A549 (cell line): ENCODE measurements at regions not wholly inside any gene's neighbourhood (a gene's known extent, or its start where the extent isn't known, plus 50 kb on each side); places are given as distances from the start of the nearest gene placed in this dataset.

Experiments
- ATAC-seq, 2 experiments: fragments of 200-7000 bp in 1 of 2; fragments of >200 bp in 1 of 2; cut with Nextera tagmentation in 1 of 2; cut with Tn5 transposase in 1 of 2; 3 replicates each; pipeline versions ENCODE4 v1.8.0 to v1.9.1; 2018 to 2020; ENCODE audit warnings: mild to moderate bottlenecking in 1 of 2, moderate library complexity in 1 of 2
- CTCF ChIA-PET: fragments of 300-600 bp; sonication (Branson Sonifier 250); formaldehyde crosslinking; extraction: SDS; loops from one replicate; lab custom pipeline; 2021; ENCODE audit warnings: antibody characterized with exemption, inconsistent platforms; lab: Yijun Ruan, JAX
- POLR2A ChIA-PET: fragments of 350-600 bp; formaldehyde crosslinking; extraction: SDS; loops from one replicate; lab custom pipeline; 2021; ENCODE audit warnings: antibody characterized with exemption, inconsistent platforms; lab: Yijun Ruan, JAX
- DNase-seq, 2 experiments: peaks; one replicate each; pipeline versions ENCODE4 v3.0.0 to v3.0.0-alpha.2; 2011 to 2016; ENCODE audit warnings: low read depth in 1 of 2, low spot score in 1 of 2
- FAIRE-seq: peaks from 2 replicates; lab custom pipeline; 2011; peaks lifted over from hg19 to GRCh38; lab: Jason Lieb, UNC
- H3K27ac ChIP-seq, 2 experiments: fragments of >200 bp; sonication (Bioruptor Twin); formaldehyde crosslinking; 3 replicates each; pipeline ENCODE4 v1.5.1; 2016 to 2017
- H3K4me1 ChIP-seq: fragments of >200 bp; sonication (Bioruptor Twin); formaldehyde crosslinking; 3 replicates; pipeline ENCODE4 v1.6.1; 2016
- H3K4me2 ChIP-seq: fragments of >200 bp; sonication (Bioruptor Twin); formaldehyde crosslinking; 3 replicates; pipeline ENCODE4 v1.6.1; 2016
- H3K4me3 ChIP-seq: fragments of >200 bp; sonication (Bioruptor Twin); formaldehyde crosslinking; 3 replicates; pipeline ENCODE4 v1.5.1; 2016
- H3K9me3 ChIP-seq: fragments of >200 bp; sonication (Bioruptor Twin); formaldehyde crosslinking; 3 replicates; pipeline ENCODE4 v1.6.1; 2016
- BHLHE40 ChIP-seq: IDR thresholded peaks from 2 replicates; pipeline ENCODE4 v1.6.1; 2012; ENCODE audit warnings: low read depth, low read length, inconsistent platforms
- CBX2 ChIP-seq: fragments of 200-600 bp; sonication (generic); IDR thresholded peaks from 2 replicates; pipeline ENCODE4 v1.6.1; 2016; ENCODE audit warnings: low read depth, mild to moderate bottlenecking, borderline replicate concordance
- EP300 ChIP-seq, 2 experiments: fragments of >200 bp; sonication (Bioruptor Twin); formaldehyde crosslinking; IDR thresholded peaks; 2 replicates in 1 of 2; 3 replicates in 1 of 2; pipeline ENCODE4 v1.6.1; 2016 to 2017
- FOSB ChIP-seq: fragments of 250-450 bp; sonication (Bioruptor Pico); IDR thresholded peaks from 2 replicates; pipeline ENCODE4 v1.5.0; 2020; ENCODE audit warnings: mild to moderate bottlenecking, moderate library complexity
- FOSL2 ChIP-seq, 2 experiments: fragments of 450-650 bp in 1 of 2; fragments of >200 bp in 1 of 2; sonication (Bioruptor Twin) in 1 of 2; formaldehyde crosslinking; IDR thresholded peaks; 2 replicates each; pipeline versions ENCODE4 v1.5.0 to v1.6.1; 2016 to 2020; ENCODE audit warnings: mild to moderate bottlenecking in 1 of 2, moderate library complexity in 1 of 2
- FOXS1 ChIP-seq: fragments of 250-450 bp; sonication (Bioruptor Pico); IDR thresholded peaks from 2 replicates; pipeline ENCODE4 v1.5.0; 2020; ENCODE audit warnings: mild to moderate bottlenecking, moderate library complexity
- HOXB13 ChIP-seq: fragments of 250-450 bp; sonication (Bioruptor Pico); IDR thresholded peaks from 2 replicates; pipeline ENCODE4 v1.5.0; 2020; ENCODE audit warnings: low read depth, mild to moderate bottlenecking, moderate library complexity
- HOXB5 ChIP-seq: fragments of 250-450 bp; sonication (Bioruptor Pico); IDR thresholded peaks from 2 replicates; pipeline ENCODE4 v1.5.0; 2020; ENCODE audit warnings: mild to moderate bottlenecking, moderate library complexity
- JUN ChIP-seq, 2 experiments: fragments of >200 bp; sonication (Bioruptor Twin); formaldehyde crosslinking; IDR thresholded peaks; 2 replicates in 1 of 2; 3 replicates in 1 of 2; pipeline ENCODE4 v1.6.1; 2016 to 2017
- JUNB ChIP-seq: fragments of >200 bp; sonication (Bioruptor Twin); formaldehyde crosslinking; IDR thresholded peaks from 2 replicates; pipeline ENCODE4 v1.6.1; 2016
- KDM5A ChIP-seq: fragments of 200-600 bp; sonication (generic); IDR thresholded peaks from 2 replicates; pipeline ENCODE4 v1.6.1; 2016; ENCODE audit warnings: antibody characterized with exemption, mild to moderate bottlenecking
- NPAS2 ChIP-seq: fragments of 250-450 bp; sonication (Bioruptor Pico); IDR thresholded peaks from 2 replicates; pipeline ENCODE4 v1.8.0; 2022; ENCODE audit warnings: mild to moderate bottlenecking, moderate library complexity, borderline replicate concordance
- PHF8 ChIP-seq: fragments of 200-600 bp; sonication (generic); IDR thresholded peaks from 2 replicates; pipeline ENCODE4 v1.6.1; 2016; ENCODE audit warnings: low read depth, mild to moderate bottlenecking, antibody characterized with exemption, moderate library complexity, borderline replicate concordance
- POLR2AphosphoS2 ChIP-seq: conservative IDR thresholded peaks from 2 replicates; pipeline ENCODE4 v1.6.1; 2012; ENCODE audit warnings: low read length, improper control_type of control experiment, inconsistent platforms
- RAD21 ChIP-seq, 2 experiments: fragments of >200 bp in 1 of 2; sonication (Bioruptor Twin) in 1 of 2; formaldehyde crosslinking in 1 of 2; IDR thresholded peaks in 1 of 2; conservative IDR thresholded peaks in 1 of 2; 2 replicates in 1 of 2; 3 replicates in 1 of 2; pipeline ENCODE4 v1.6.1; 2012 to 2018; ENCODE audit warnings: inconsistent platforms in 1 of 2
- RARB ChIP-seq: fragments of 250-450 bp; sonication (Bioruptor Pico); IDR thresholded peaks from 2 replicates; pipeline ENCODE4 v1.8.0; 2021; ENCODE audit warnings: mild to moderate bottlenecking, moderate library complexity
- RCOR1 ChIP-seq: fragments of 150-350 bp; IDR thresholded peaks from 2 replicates; pipeline ENCODE4 v1.6.1; 2014; ENCODE audit warnings: antibody characterized with exemption, low read length, low read depth
- RNF2 ChIP-seq: fragments of 200-600 bp; sonication (generic); IDR thresholded peaks from 2 replicates; pipeline ENCODE4 v1.6.1; 2016; ENCODE audit warnings: low read depth, mild to moderate bottlenecking, antibody characterized with exemption, moderate library complexity, borderline replicate concordance
- SMC3 ChIP-seq: fragments of >200 bp; sonication (Bioruptor Twin); formaldehyde crosslinking; IDR thresholded peaks from 3 replicates; pipeline ENCODE4 v1.6.1; 2018; ENCODE audit warnings: inconsistent platforms
- SREBF2 ChIP-seq: fragments of 450-650 bp; IDR thresholded peaks from 2 replicates; pipeline ENCODE4 v1.6.1; 2014; ENCODE audit warnings: mild to moderate bottlenecking, moderate library complexity
- ZFP36 ChIP-seq: fragments of 450-650 bp; IDR thresholded peaks from 2 replicates; pipeline ENCODE4 v1.6.1; 2014; ENCODE audit warnings: borderline replicate concordance; ENCODE audit not compliant: partially characterized antibody
- ZNF302 ChIP-seq: fragments of 250-450 bp; sonication (Bioruptor Pico); IDR thresholded peaks from 2 replicates; pipeline ENCODE4 v1.9.0; 2021; ENCODE audit warnings: inconsistent platforms, mild to moderate bottlenecking, moderate library complexity
- WGBS: methylation state at CpG from one replicate; pipeline ENCODE4 v1.1.6; 2017; ENCODE audit errors: missing lambda C conversion rate; 5-methylcytosine and 5-hydroxymethylcytosine counted together
- TF ChIP-seq, protein P1 (sequence below): fragments of >200 bp; sonication (Bioruptor Twin); formaldehyde crosslinking; IDR thresholded peaks from 3 replicates; pipeline ENCODE4 v1.5.1; 2016
- TF ChIP-seq, protein P2 (sequence below): fragments of 150-350 bp; IDR thresholded peaks from 2 replicates; pipeline ENCODE4 v1.6.1; 2014; ENCODE audit warnings: low read depth, mild to moderate bottlenecking, low read length
- TF ChIP-seq, protein P3 (sequence below): fragments of 250-450 bp; sonication (Bioruptor Pico); IDR thresholded peaks from 2 replicates; pipeline ENCODE4 v1.5.0; 2021; ENCODE audit warnings: mild to moderate bottlenecking, moderate library complexity, borderline replicate concordance
- TF ChIP-seq, protein P4 (sequence below): fragments of 450-650 bp; IDR thresholded peaks from 2 replicates; pipeline ENCODE4 v1.6.1; 2014; ENCODE audit warnings: antibody characterized with exemption

DNA sequence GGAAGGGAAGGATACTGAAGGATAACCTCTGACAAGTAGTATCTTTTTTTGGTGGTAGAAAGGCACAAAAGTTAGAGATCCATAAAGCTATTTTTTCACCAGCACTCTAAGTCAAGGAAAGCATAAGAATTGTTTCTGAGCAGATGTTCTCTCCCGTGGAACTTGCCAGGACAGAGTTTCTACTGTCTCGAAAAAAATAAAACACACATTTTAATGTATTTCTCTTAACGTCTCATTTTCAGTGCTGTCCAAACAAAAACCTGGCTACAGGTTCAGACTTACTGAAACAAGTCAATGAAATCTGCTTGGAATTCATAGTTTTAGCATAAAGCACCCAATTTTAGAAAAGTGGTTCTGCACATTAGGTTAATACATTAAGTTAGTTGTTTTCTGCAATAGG lies 338.3 kb downstream of the LTN1 start:
- H3K27ac ChIP-seq: no peak overlapping the region
- ATAC-seq: no peak
- no peaks in the 10 kb centered on the region for H3K9me3 ChIP-seq
- CTCF ChIA-PET: no interaction called here
- H3K4me3 ChIP-seq: no peak overlapping the region
- no peaks in the 10 kb centered on the region for H3K4me1 ChIP-seq
- DNase-seq: no peak
- 19% methylated on average over 3 of the region's 3 CpGs for WGBS
- no peak overlapping the region for H3K4me2 ChIP-seq
- FAIRE-seq: no peak
- POLR2A ChIA-PET: no interaction called here
- TF ChIP-seq HOXB13 (CRISPR knock-in tag) (no peak), RARB (CRISPR knock-in tag) (no peak), BHLHE40 (no peak), JUNB (no peak), CBX2 (no peak), RCOR1 (no peak), RNF2 (no peak), FOSL2 (IDR thresholded peaks at IDR 0.05) (no peak), FOSL2 (CRISPR knock-in tag; IDR thresholded peaks at IDR 0.05) (no peak), SREBF2 (no peak)
- TF ChIP-seq, all 56 proteins: peak for 0

DNA sequence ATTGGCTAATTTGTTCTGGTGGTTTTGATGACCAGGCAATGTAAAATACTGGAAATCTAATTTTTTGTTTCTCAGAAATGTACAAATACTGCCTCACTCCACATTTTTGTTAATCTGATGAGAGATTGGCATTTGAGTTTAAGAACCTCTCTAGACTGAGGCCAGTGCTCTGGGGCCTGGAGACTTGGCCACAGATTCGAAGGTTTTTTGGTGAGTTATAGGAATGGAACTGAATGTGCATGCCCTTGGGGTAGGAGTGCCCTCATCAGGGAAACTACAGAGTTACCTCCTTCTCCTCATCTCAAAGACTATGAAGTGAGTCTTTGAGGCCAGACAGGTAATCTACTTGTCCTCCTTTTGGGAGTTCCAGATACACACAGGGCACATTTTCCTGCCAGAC lies 347.9 kb downstream of the LTN1 start:
- WGBS: 17% methylated on average over 1 of the region's 1 CpG
- no peaks in the 10 kb centered on the region for H3K9me3 ChIP-seq
- no peak for FAIRE-seq
- POLR2A ChIA-PET: no interaction called here
- CTCF ChIA-PET: interaction anchor here (0.7 to 1.3 kb wide), 2 partner anchors 100 to 128 kb away, joined by 3 read pairs; no protein-coding TSS in a partner anchor
- H3K4me3 ChIP-seq: no peak overlapping the region
- no peaks in the 10 kb centered on the region for H3K4me1 ChIP-seq
- no peak for DNase-seq
- TF ChIP-seq EP300 (IDR thresholded peaks at IDR 0.05): no peak
- TF ChIP-seq JUN (IDR thresholded peaks at IDR 0.05): no peak
- no peak for TF ChIP-seq ZFP36
- TF ChIP-seq, protein P1, sequence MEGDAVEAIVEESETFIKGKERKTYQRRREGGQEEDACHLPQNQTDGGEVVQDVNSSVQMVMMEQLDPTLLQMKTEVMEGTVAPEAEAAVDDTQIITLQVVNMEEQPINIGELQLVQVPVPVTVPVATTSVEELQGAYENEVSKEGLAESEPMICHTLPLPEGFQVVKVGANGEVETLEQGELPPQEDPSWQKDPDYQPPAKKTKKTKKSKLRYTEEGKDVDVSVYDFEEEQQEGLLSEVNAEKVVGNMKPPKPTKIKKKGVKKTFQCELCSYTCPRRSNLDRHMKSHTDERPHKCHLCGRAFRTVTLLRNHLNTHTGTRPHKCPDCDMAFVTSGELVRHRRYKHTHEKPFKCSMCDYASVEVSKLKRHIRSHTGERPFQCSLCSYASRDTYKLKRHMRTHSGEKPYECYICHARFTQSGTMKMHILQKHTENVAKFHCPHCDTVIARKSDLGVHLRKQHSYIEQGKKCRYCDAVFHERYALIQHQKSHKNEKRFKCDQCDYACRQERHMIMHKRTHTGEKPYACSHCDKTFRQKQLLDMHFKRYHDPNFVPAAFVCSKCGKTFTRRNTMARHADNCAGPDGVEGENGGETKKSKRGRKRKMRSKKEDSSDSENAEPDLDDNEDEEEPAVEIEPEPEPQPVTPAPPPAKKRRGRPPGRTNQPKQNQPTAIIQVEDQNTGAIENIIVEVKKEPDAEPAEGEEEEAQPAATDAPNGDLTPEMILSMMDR: no peak
- TF ChIP-seq ZNF302 (CRISPR knock-in tag): no peak
- TF ChIP-seq FOSB (CRISPR knock-in tag): no peak
- TF ChIP-seq POLR2AphosphoS2: no peak
- no peak for TF ChIP-seq NPAS2 (CRISPR knock-in tag)
- H3K4me2 ChIP-seq: no peak overlapping the region
- no peak overlapping the region for H3K27ac ChIP-seq
- ATAC-seq: no peak

DNA sequence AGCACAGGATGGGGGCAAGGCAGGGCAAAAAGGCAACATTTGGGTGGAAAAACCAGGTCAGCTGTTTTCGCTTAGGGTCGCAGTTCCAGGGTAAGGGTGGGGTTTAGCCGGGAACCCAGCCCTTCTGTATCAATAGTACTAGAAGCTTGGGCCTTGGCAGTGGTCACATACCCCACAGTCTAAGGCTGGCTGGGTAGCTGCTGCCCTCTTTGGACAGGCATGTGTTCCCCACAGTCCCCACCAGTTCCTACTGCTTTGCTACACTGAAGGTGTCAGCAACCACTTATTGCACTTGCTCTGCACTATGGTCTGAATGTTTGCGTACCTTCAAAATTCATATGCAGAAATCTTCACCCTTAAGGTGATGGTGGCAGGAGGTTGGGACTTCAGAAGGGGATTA lies 349.8 kb downstream of the LTN1 start:
- ChIA-PET POLR2A (no interaction called here), CTCF (no interaction called here)
- TF ChIP-seq, protein P2, sequence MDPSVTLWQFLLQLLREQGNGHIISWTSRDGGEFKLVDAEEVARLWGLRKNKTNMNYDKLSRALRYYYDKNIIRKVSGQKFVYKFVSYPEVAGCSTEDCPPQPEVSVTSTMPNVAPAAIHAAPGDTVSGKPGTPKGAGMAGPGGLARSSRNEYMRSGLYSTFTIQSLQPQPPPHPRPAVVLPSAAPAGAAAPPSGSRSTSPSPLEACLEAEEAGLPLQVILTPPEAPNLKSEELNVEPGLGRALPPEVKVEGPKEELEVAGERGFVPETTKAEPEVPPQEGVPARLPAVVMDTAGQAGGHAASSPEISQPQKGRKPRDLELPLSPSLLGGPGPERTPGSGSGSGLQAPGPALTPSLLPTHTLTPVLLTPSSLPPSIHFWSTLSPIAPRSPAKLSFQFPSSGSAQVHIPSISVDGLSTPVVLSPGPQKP: no peak
- TF ChIP-seq PHF8 (no peak), RAD21 (conservative IDR thresholded peaks at IDR 0.05 in 1 of 2, IDR thresholded peaks at IDR 0.05 in 1 of 2) (no peak), KDM5A (no peak), JUN (IDR thresholded peaks at IDR 0.05) (no peak), RNF2 (no peak), ZFP36 (no peak), HOXB5 (CRISPR knock-in tag) (no peak), SMC3 (no peak), EP300 (IDR thresholded peaks at IDR 0.05) (no peak), FOXS1 (CRISPR knock-in tag) (no peak), CBX2 (no peak), BHLHE40 (no peak)
- TF ChIP-seq, protein P3, sequence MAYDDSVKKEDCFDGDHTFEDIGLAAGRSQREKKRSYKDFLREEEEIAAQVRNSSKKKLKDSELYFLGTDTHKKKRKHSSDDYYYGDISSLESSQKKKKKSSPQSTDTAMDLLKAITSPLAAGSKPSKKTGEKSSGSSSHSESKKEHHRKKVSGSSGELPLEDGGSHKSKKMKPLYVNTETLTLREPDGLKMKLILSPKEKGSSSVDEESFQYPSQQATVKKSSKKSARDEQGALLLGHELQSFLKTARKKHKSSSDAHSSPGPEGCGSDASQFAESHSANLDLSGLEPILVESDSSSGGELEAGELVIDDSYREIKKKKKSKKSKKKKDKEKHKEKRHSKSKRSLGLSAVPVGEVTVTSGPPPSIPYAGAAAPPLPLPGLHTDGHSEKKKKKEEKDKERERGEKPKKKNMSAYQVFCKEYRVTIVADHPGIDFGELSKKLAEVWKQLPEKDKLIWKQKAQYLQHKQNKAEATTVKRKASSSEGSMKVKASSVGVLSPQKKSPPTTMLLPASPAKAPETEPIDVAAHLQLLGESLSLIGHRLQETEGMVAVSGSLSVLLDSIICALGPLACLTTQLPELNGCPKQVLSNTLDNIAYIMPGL: no peak
- TF ChIP-seq, protein P1: no peak
- TF ChIP-seq, protein P4, sequence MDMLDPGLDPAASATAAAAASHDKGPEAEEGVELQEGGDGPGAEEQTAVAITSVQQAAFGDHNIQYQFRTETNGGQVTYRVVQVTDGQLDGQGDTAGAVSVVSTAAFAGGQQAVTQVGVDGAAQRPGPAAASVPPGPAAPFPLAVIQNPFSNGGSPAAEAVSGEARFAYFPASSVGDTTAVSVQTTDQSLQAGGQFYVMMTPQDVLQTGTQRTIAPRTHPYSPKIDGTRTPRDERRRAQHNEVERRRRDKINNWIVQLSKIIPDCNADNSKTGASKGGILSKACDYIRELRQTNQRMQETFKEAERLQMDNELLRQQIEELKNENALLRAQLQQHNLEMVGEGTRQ: no peak

More for the DNA sequence above, 349.8 kb downstream of the LTN1 start:
- no peak for DNase-seq
- H3K4me2 ChIP-seq: no peak overlapping the region
- H3K4me1 ChIP-seq: no peaks in the 10 kb centered on the region
- no peak for ATAC-seq
- WGBS: 70% methylated on average over 4 of the region's 4 CpGs
- no peak overlapping the region for H3K4me3 ChIP-seq
- no peaks in the 10 kb centered on the region for H3K9me3 ChIP-seq
- no peak overlapping the region for H3K27ac ChIP-seq
- FAIRE-seq: no peak
